AG04450 (cell line): ENCODE measurements at regions not wholly inside any gene's neighbourhood (a gene's known extent, or its start where the extent isn't known, plus 50 kb on each side); places are given as distances from the start of the nearest gene placed in this dataset.

Experiments
- CTCF ChIA-PET: fragments of 300-600, 350-600 bp; formaldehyde crosslinking; extraction: SDS; loops from one replicate; lab custom pipeline; 2022; ENCODE audit warnings: antibody characterized with exemption, inconsistent platforms; lab: Charles Lee
- POLR2A ChIA-PET: fragments of 350-600 bp; formaldehyde crosslinking; extraction: SDS; loops from one replicate; lab custom pipeline; 2021; ENCODE audit warnings: antibody characterized with exemption, inconsistent platforms; lab: Yijun Ruan, JAX
- DNase-seq: peaks from one replicate; pipeline ENCODE4 v3.0.0-alpha.2; 2011; ENCODE audit warnings: low read depth, low spot score
- H3K27ac ChIP-seq: one replicate; pipeline ENCODE4 v1.5.1; 2012; ENCODE audit warnings: low read depth, low read length, control low read depth
- H3K27me3 ChIP-seq: one replicate; pipeline ENCODE4 v1.6.0; 2012; ENCODE audit warnings: low read length; ENCODE audit not compliant: control insufficient read depth, insufficient read depth
- H3K4me3 ChIP-seq: 2 replicates; pipeline ENCODE4 v1.5.1; 2011; ENCODE audit warnings: mild to moderate bottlenecking, low read depth, low read length, control low read depth
- H3K9me3 ChIP-seq: 2 replicates; pipeline ENCODE4 v1.5.1; 2012; ENCODE audit warnings: low read length; ENCODE audit not compliant: control insufficient read depth, insufficient read depth
- CTCF ChIP-seq: IDR thresholded peaks from 2 replicates; pipeline ENCODE4 v1.5.1; 2011; ENCODE audit warnings: low read depth, low read length, control low read depth, inconsistent platforms

- Histone ChIP-seq H3K27ac (no peak overlapping the region), H3K27me3 (no peaks in the 10 kb centered on the region), H3K4me3 (no peak overlapping the region), H3K9me3 (no peaks in the 10 kb centered on the region)
- TF ChIP-seq CTCF: no peak
- CTCF ChIA-PET: no interaction called here
- no peak for DNase-seq
- POLR2A ChIA-PET: no interaction called here
Measured at GRCh38 chr18:38981389-38981788, 1415.8 kb upstream of the CELF4 start.

GRCh38 chr18:38980420-38980819 lies 1414.8 kb upstream of the CELF4 start:
- no peak for DNase-seq
- Histone ChIP-seq H3K4me3 (no peak overlapping the region), H3K9me3 (no peaks in the 10 kb centered on the region), H3K27me3 (no peaks in the 10 kb centered on the region), H3K27ac (no peak overlapping the region)
- ChIA-PET POLR2A (no interaction called here), CTCF (no interaction called here)
- TF ChIP-seq CTCF: no peak

GRCh38 chr18:38972571-38972970 lies 1407.0 kb upstream of the CELF4 start:
- Histone ChIP-seq H3K27me3 (no peaks in the 10 kb centered on the region), H3K4me3 (no peak overlapping the region), H3K27ac (no peak overlapping the region), H3K9me3 (no peaks in the 10 kb centered on the region)
- DNase-seq: no peak
- CTCF ChIA-PET: no interaction called here
- POLR2A ChIA-PET: no interaction called here
- no peak for TF ChIP-seq CTCF

- Histone ChIP-seq H3K27me3 (no peaks in the 10 kb centered on the region), H3K9me3 (no peaks in the 10 kb centered on the region), H3K4me3 (no peak overlapping the region), H3K27ac (no peak overlapping the region)
- POLR2A ChIA-PET: no interaction called here
- CTCF ChIA-PET: no interaction called here
- TF ChIP-seq CTCF: no peak
- DNase-seq: no peak
Measured at GRCh38 chr18:38971881-38972280, 1406.3 kb upstream of the CELF4 start.

- ChIA-PET CTCF (no interaction called here), POLR2A (no interaction called here)
- H3K27ac ChIP-seq: no peak overlapping the region
- no peaks in the 10 kb centered on the region for H3K27me3 ChIP-seq
- no peaks in the 10 kb centered on the region for H3K9me3 ChIP-seq
- DNase-seq: no peak
- H3K4me3 ChIP-seq: no peak overlapping the region
- TF ChIP-seq CTCF: no peak
Measured at GRCh38 chr18:38966841-38967240, 1401.2 kb upstream of the CELF4 start.
